Skeletal muscle cell (primary cell): ENCODE measurements at regions not wholly inside any gene's neighbourhood (a gene's known extent, or its start where the extent isn't known, plus 50 kb on each side); places are given as distances from the start of the nearest gene placed in this dataset.
A peak's percentile ranks its signal among the peaks of the same experiment; 100 is the strongest.
"Not testable (repeated sequence)": the region's sequence is repeated elsewhere in the genome, so short reads cannot be mapped to it uniquely, and the experiment has no call there.

Experiments used
- DNase-seq: peaks from one replicate; pipeline ENCODE4 v3.0.0-alpha.2; 2010; ENCODE audit warnings: low read depth
- H3K4me3 ChIP-seq: 2 replicates; pipeline ENCODE4 v1.5.1; 2011; ENCODE audit warnings: low read depth, mild to moderate bottlenecking, control low read depth, low read length, moderate library complexity

DNA sequence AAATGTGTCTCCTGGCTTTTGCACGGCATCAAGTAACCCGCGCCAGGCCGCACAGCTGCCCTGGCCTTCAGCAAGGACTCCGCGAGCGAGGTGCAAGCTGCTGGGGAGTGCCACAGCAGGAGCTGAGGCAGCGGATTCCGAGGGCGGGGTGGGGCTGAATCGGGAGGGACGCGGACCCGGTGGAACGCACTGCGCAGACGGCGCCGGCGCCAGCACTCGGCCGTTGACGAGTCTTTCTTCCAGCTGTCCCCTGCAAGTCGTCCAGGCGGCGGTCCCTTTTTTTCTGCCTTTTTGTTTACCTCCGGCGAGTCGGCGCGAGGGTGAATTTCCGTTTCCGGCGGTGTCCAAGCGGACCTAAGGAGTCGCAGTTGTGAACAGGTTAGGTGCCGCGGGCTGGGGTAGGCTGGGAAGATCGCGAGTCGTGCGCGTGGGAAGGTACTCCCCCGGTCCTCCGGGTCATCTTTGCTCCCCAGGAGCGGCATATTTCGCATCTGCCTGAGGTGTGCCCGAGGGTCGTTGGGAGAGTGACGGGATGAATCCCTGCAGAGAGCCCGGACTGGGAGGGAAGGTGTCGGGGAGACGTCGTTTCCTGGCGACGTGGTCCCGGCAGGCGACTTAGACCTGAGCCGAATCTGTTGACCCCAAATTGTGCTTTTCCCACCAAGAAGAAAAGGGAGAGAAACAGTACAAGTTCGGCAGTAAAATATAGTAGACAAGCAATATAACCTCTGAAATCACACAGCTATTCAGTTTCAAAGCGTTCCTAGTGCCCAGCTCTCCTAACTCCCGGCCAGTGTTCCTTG, 124.5 kb upstream of the PTPN20 start:
- H3K4me3 ChIP-seq, result peak overlapping the region; percentile 67
- DNase-seq, result not testable (repeated sequence)

DNA sequence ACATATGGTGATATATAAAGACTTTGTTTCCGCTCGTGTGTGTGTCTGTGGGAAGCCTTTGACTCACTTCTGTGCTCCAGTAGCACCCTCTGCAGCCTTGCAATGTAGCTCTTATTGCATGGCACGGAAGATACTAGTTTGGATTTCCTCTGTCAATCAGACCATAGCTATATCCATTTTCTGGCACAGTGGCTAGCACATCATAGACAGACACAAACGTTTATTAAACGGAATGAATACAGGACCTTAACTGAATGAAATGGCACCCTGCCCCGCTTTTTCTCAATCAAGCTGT, 124.0 kb upstream of the PTPN20 start:
- DNase-seq, result no peak
- H3K4me3 ChIP-seq, result peak overlapping the region; percentile 67

DNA sequence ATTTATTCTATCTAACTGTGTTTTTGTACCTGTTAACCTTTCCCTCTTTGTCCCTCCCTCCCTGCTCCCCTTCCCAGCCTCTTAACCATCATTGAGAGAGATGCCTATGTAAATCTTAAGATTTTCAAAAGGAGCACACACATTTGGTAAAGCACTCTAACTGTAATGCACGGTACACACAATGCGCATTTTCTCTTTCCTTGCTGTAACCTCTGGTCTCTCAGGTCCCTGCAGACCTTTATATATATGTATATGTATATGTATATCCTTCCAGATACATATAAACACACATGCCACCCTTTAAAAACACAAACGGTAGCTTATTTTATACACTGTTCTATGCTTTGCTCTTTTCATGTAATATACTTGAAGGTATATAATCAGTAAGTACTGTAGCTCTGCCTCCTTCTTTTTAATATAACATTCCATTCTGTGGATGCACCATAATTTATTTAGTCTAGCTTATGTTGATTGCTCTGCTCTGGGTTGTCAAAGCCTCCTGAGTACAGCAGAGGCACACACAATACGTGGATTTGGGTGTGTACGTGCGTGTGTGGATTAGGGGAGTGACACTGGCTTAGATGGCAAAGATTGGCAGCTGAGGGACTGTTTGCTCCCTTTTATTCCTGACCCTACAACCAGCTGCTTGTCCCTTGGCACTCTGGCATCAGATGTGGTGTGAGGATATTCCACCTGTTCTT, 118.4 kb upstream of the PTPN20 start:
- not testable (repeated sequence) for H3K4me3 ChIP-seq, DNase-seq

DNA sequence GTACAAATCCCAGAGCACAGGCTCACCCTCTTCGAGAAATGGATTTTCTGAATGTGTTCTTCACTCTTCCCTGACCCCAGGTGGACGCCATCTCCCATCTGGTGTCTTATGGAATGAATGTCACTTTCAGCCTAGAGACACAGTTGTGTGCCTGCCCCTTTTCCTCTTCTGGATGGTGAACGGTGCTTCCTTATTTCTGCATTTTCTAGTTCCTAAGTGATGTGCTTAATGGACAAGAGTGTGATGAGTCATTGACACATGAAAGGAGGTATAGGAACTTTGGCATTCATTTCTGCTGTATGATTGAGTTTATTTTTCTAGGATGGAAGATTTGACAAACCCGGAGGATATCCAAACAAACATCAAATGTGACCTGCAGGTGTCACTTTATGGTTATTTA, 114.9 kb upstream of the PTPN20 start:
- not testable (repeated sequence) for H3K4me3 ChIP-seq, DNase-seq

DNA sequence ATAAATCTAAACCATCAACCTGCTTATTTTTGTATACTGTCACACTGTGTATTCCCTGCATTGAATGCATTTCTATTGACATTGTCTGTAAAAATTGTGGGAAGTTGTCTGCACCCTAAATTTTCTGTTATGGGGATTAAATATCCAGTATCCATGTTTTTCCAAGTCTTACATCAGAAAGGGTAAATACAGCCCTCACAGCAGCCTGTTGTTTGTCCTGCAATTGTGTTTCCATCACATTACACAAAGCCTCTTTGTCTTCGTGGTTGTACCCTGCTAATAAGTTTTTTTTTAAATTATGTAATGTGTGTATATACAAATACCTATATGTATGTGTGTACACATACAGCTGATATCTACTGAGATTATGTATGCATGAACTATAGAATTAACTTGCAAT, 109.2 kb upstream of the PTPN20 start:
- not testable (repeated sequence) for H3K4me3 ChIP-seq, DNase-seq

DNA sequence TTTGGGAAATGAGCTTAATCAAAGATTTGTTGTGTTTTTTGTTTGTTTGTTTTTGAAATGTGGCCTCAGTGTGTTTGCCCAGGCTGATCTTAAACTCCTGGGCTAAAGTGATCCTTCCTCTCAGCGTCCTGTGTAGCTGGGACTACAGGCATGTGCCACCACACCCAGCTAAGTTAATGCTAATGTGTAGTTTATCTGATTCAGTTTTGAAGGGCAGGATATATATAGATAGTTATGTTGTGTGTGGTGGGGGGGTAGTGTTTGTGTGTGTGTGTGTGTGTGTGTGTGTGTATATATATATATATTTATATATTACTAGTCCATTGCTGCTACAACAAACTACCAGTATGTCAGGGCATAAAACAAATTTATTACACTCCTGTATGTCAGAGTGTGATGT, 108.1 kb upstream of the PTPN20 start:
- DNase-seq, H3K4me3 ChIP-seq: not testable (repeated sequence)

DNA sequence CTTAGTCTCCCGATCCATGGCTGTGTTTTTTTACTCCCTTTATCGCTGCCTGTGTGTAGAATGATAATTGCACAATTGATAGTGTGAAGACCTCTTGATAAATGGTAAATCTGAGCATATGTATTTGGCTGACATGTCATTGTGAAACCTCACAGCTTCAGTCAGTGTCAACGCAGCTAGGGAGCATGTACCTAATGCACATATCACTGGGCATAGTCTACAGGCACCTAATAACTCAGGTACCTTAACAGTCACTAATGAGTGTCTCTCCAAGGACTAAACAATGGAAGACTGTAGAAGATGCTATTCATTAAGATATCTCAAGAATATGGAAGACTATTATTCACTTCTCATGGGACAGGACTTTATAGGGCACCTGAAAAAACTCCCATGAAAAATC, 101.0 kb upstream of the PTPN20 start:
- not testable (repeated sequence) for H3K4me3 ChIP-seq

DNA sequence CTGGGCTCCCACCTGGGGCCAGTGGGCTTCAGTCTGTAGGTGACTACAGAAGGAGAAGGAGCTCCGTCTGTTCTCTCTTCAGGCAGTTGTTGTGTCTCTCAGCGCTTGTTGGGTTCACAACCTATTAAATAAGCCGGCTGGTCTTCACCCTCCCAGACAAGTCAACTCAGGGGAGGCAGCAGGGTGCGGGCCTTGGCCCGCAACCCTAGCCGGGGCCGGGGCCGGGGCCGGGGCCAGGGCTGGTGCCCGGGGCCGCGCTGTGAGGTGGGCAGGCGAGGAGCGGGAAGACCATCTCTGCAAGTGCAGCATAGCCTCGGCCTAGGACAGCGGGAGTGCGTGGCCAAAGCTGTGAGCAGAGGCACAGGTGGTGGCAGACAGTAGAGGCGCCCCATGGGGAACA, 95.1 kb upstream of the PTPN20 start:
- not testable (repeated sequence) for H3K4me3 ChIP-seq, DNase-seq

More for the DNA sequence above, 101.0 kb upstream of the PTPN20 start:
- not testable (repeated sequence) for DNase-seq

DNA sequence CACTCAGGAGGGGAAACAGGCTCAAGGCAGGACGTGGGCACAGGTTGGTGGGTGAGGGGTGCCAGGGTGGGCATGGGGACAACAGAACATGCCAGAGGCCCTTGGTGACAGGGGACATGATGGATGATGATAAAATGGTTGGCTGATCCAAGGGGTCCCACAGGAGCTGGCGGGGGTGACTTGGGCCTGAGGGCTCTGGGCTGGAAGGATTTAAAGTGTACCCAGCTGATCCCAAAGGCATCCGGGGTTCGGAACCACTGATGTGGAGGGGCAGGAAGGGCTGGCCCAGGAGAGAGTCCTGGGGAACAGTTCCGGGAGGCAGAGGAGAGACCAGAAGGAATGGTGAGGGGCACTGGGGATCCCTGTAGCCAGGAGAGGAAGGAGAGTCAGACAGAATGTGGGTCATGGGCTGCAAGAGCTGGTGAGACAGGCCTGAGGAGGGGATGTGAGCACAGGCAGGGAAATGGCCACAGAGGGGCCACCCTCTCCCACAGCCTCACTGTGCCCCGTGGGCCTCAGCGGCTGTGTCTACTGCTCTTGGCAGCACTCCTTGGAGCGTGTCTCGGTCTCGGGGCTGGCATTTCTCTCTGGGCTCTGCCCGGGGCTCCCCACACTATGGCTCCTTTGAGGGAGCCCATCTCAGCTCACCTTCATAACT, 70.7 kb upstream of the PTPN20 start:
- not testable (repeated sequence) for DNase-seq, H3K4me3 ChIP-seq

DNA sequence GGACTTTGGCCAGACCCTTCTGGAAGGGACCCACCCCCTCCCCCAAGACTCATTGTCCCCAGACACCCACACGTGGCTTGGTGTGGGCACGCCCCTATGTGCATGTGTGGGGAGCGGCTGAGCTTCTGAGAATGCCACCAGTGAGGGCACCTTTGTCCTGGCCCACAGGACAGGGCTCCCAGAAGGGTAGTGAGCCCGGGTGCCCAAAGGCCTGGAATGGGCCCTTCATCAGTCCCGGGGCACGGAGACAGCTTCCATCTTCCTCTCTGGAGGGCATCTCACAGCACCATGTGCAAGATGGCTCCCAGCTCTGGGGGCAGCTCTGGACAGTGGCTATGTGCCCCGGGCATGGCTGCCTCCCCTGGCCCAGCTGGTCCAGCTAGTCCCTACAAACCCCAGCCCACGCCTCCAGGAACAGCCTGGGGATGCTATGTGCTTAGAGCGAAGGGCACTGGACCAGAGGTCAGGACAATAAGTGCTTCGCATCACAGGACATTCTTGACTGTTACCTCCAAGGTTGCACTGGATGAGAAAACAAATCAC, 70.1 kb upstream of the PTPN20 start:
- DNase-seq, H3K4me3 ChIP-seq: not testable (repeated sequence)

DNA sequence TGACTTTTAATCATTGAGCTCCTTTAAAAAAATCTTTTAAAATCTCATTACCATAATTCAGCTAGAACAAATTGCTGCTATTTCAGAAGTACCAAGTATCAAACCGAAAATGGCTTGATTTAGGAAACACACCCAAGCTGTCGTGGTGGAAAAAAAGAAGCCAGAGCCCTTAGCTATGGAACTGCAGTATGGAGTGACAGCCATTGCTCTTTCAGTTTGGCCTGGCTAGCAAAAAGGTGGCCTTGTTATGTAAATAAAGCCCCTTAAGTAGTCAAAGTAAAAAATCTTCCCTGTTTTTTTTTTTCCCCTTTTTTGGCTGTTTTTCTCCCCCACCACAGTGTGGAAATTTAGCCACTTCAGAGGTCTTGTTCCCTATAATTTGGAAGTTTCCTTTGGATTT, 66.0 kb upstream of the PTPN20 start:
- not testable (repeated sequence) for DNase-seq, H3K4me3 ChIP-seq

DNA sequence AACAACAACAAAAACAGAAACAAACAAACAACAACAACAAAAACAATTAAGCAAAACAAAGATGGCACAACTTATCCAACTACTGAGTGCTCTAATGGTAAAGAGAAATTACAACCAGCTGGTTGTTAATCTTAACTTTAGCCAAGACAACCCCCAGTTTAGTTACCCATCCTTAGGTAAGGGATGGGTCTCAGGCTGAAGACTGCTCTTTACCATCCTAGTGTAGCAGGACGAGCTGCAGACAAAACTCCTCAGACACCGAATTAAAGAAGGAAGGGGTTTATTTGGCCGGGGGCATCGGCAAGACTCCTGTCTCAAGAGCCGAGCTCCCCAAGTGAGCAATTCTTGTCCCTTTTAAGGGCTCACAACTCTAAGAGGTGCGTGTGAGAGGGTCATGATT, 65.6 kb upstream of the PTPN20 start:
- H3K4me3 ChIP-seq, DNase-seq: not testable (repeated sequence)

DNA sequence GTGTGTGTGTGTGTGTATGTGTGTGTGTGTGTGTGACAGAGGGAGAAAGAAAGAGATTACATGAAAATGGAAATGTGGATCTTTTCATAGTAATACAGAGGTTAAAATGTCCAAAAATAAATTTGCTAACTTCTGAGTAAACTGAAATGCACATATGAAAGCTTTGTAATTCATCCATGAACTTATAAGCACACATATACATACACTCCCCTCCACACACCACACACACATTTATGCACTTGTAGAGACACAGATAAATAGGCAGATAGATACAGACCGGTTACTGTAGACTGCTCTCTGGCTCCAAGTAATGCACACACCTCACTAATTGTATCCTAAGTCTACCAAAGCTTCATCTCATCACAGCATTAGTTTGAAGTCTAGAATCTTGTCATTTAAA, 50.5 kb upstream of the PTPN20 start:
- not testable (repeated sequence) for H3K4me3 ChIP-seq, DNase-seq
